HepG2 (cell line): ENCODE measurements at regions not wholly inside any gene's neighbourhood (a gene's known extent, or its start where the extent isn't known, plus 50 kb on each side); places are given as distances from the start of the nearest gene placed in this dataset.

Experiments used
- ATAC-seq: fragments of 200-7000 bp; cut with Tn5 transposase; 3 replicates; pipeline ENCODE4 v1.9.1; 2020; ENCODE audit warnings: mild to moderate bottlenecking, moderate library complexity
- BruUV-seq: library from RNA; stranded (reverse); fragments of 400-500 nt; replicated peaks from 2 replicates; lab custom pipeline; 2021; lab: Mats Ljungman, UMichigan
- CTCF ChIA-PET: fragments of 300-600 bp; formaldehyde crosslinking; extraction: SDS; loops from one replicate; lab custom pipeline; 2021; ENCODE audit warnings: low total read pairs, inconsistent platforms, low intra/inter-chr PET ratio; lab: Yijun Ruan, JAX
- POLR2A ChIA-PET: fragments of 350-600 bp; sonication (Branson Sonifier 250); formaldehyde crosslinking; loops from one replicate; lab custom pipeline; 2020; ENCODE audit warnings: antibody characterized with exemption, inconsistent platforms; lab: Yijun Ruan, JAX
- DNase-seq: peaks from one replicate; pipeline ENCODE4 v3.0.0-alpha.2; 2015; ENCODE audit warnings: low spot score
- FAIRE-seq: peaks from 3 replicates; lab custom pipeline; 2011; peaks lifted over from hg19 to GRCh38; lab: Jason Lieb, UNC
- H2AFZ ChIP-seq: one replicate; pipeline ENCODE4 v1.6.1; 2011; ENCODE audit warnings: low read length, inconsistent platforms
- H3K27ac ChIP-seq: fragments of 300-600 bp; 3 replicates; pipeline ENCODE4 v1.8.0; 2011; ENCODE audit warnings: mixed run types, mild to moderate bottlenecking, mixed read lengths, low read length, inconsistent platforms; ENCODE audit not compliant: insufficient read depth; ENCODE audit errors: extremely low read length
- H3K27me3 ChIP-seq, 2 experiments: fragments of 200-600 bp in 1 of 2; 2 replicates in 1 of 2; 3 replicates in 1 of 2; pipeline versions ENCODE4 v1.6.0 to v1.8.0; 2011; ENCODE audit warnings: low read length in 2 of 2, mild to moderate bottlenecking in 2 of 2, moderate library complexity in 2 of 2, inconsistent platforms in 1 of 2; ENCODE audit not compliant: insufficient read depth in 2 of 2, control insufficient read depth in 1 of 2
- H3K36me3 ChIP-seq, 2 experiments: fragments of 200-600 bp in 1 of 2; replicated peaks in 1 of 2; 2 replicates in 1 of 2; 3 replicates in 1 of 2; pipeline versions ENCODE4 v1.5.1 to v1.8.0; 2011; ENCODE audit warnings: low read length in 2 of 2, inconsistent platforms in 1 of 2; ENCODE audit not compliant: insufficient read depth in 2 of 2, control insufficient read depth in 1 of 2
- H3K4me1 ChIP-seq: 2 replicates; pipeline ENCODE4 v1.5.1; 2012; ENCODE audit warnings: low read length, inconsistent platforms; ENCODE audit not compliant: insufficient read depth
- H3K4me2 ChIP-seq: 2 replicates; pipeline ENCODE4 v1.6.0; 2011; ENCODE audit warnings: low read depth, low read length, inconsistent platforms
- H3K4me3 ChIP-seq, 3 experiments: fragments of 200-600 bp in 1 of 3; sonication (generic), shearing (Covaris generic) in 1 of 3; replicated peaks in 1 of 3; 2 replicates each; pipeline ENCODE4 v1.5.1; 2011 to 2016; ENCODE audit warnings: low read length in 3 of 3, inconsistent platforms in 2 of 3, low read depth in 2 of 3, mild to moderate bottlenecking in 2 of 3, control low read depth in 1 of 3, mixed read lengths in 1 of 3; ENCODE audit not compliant: insufficient read depth in 1 of 3
- H3K79me2 ChIP-seq: one replicate; pipeline ENCODE4 v1.6.1; 2011; ENCODE audit warnings: low read length, inconsistent platforms; ENCODE audit not compliant: insufficient read depth
- H3K9ac ChIP-seq: 2 replicates; pipeline ENCODE4 v1.6.0; 2011; ENCODE audit warnings: mild to moderate bottlenecking, low read depth, low read length, inconsistent platforms; ENCODE audit not compliant: insufficient read depth
- H3K9me3 ChIP-seq: 2 replicates; pipeline ENCODE4 v1.5.1; 2012; ENCODE audit warnings: mild to moderate bottlenecking, low read length
- H4K20me1 ChIP-seq: 2 replicates; pipeline ENCODE4 v1.6.0; 2011; ENCODE audit warnings: inconsistent platforms, mild to moderate bottlenecking, low read length, moderate library complexity; ENCODE audit not compliant: insufficient read depth
- ATM ChIP-seq: fragments of 450-650 bp; IDR thresholded peaks from 2 replicates; pipeline ENCODE4 v1.7.1; 2017; ENCODE audit warnings: mild to moderate bottlenecking, borderline replicate concordance
- FOXA3 ChIP-seq: IDR thresholded peaks from 2 replicates; pipeline ENCODE4 v1.6.1; 2016; ENCODE audit warnings: missing genetic modification reagents, missing compliant biosample characterization
- ISX ChIP-seq: sonication (generic); formaldehyde crosslinking; conservative IDR thresholded peaks from 2 replicates; pipeline ENCODE4 v1.5.0; 2020; ENCODE audit warnings: missing genetic modification reagents
- MBD4 ChIP-seq: IDR thresholded peaks from 2 replicates; pipeline ENCODE4 v1.6.1; 2012; ENCODE audit warnings: low read length, inconsistent platforms, borderline replicate concordance
- MTA3 ChIP-seq: sonication (generic); formaldehyde crosslinking; IDR thresholded peaks from 2 replicates; pipeline ENCODE4 v1.4.0; 2020; ENCODE audit warnings: missing genetic modification reagents
- MYNN ChIP-seq: sonication (generic); formaldehyde crosslinking; IDR thresholded peaks from 2 replicates; pipeline ENCODE4 v1.4.0; 2020; ENCODE audit warnings: mild to moderate bottlenecking, low read depth, missing genetic modification reagents
- NFIC ChIP-seq: IDR thresholded peaks from 2 replicates; pipeline ENCODE4 v1.6.1; 2012; ENCODE audit warnings: mild to moderate bottlenecking, low read length, inconsistent platforms
- RNF2 ChIP-seq: fragments of 450-650 bp; conservative IDR thresholded peaks from 2 replicates; pipeline ENCODE4 v1.6.1; 2016; ENCODE audit warnings: low read depth
- SKI ChIP-seq: fragments of 450-650 bp; IDR thresholded peaks from one replicate; pipeline ENCODE4 v1.6.1; 2018; ENCODE audit warnings: mild to moderate bottlenecking; ENCODE audit not compliant: partially characterized antibody
- SOX5 ChIP-seq: IDR thresholded peaks from 2 replicates; pipeline ENCODE4 v1.6.1; 2016; ENCODE audit warnings: borderline replicate concordance
- ZFP36 ChIP-seq: fragments of 150-350 bp; IDR thresholded peaks from 2 replicates; pipeline ENCODE4 v1.6.1; 2018; ENCODE audit warnings: borderline replicate concordance, low read length, low read depth; ENCODE audit not compliant: partially characterized antibody
- ZNF224 ChIP-seq: sonication (generic); formaldehyde crosslinking; IDR thresholded peaks from 2 replicates; pipeline ENCODE4 v1.5.0; 2020; ENCODE audit warnings: mild to moderate bottlenecking, missing genetic modification reagents
- ZNF550 ChIP-seq: sonication (generic); formaldehyde crosslinking; IDR thresholded peaks from 2 replicates; pipeline ENCODE4 v1.4.0; 2020; ENCODE audit warnings: mild to moderate bottlenecking, missing genetic modification reagents, borderline replicate concordance
- ZNF768 ChIP-seq: sonication (generic); formaldehyde crosslinking; IDR thresholded peaks from 2 replicates; pipeline ENCODE4 v1.4.0; 2020; ENCODE audit warnings: missing genetic modification reagents
- ZNF878 ChIP-seq: sonication (generic); formaldehyde crosslinking; IDR thresholded peaks from 2 replicates; pipeline ENCODE4 v1.8.1; 2023; ENCODE audit warnings: mild to moderate bottlenecking, missing genetic modification reagents, moderate library complexity
- ZSCAN12 ChIP-seq: sonication (generic); formaldehyde crosslinking; IDR thresholded peaks from 2 replicates; pipeline ENCODE4 v1.9.0; 2021; ENCODE audit warnings: mild to moderate bottlenecking, missing genetic modification reagents
- WGBS: methylation state at CpG from one replicate; pipeline ENCODE4 v1.1.6; 2017; ENCODE audit warnings: low lambda C conversion rate; 5-methylcytosine and 5-hydroxymethylcytosine counted together
- in situ Hi-C: cut with HindIII; loops from 2 replicates; pipeline ENCODE4 v1.10.0; 2017; ENCODE audit warnings: low pct_unique_long_range_greater_than_20kb; ENCODE audit not compliant: extremely low pct_ligation_motif_present
- intact Hi-C: fragments of 100-400 bp; cut with micrococcal nuclease; formaldehyde crosslinking; loops from one replicate; pipeline ENCODE4 v1.10.0; 2022; ENCODE audit not compliant: unreplicated experiment
- TF ChIP-seq, protein P1 (sequence below): sonication (generic); formaldehyde crosslinking; IDR thresholded peaks from 2 replicates; pipeline ENCODE4 v1.5.0; 2020; ENCODE audit warnings: mild to moderate bottlenecking, low read depth, missing genetic modification reagents, borderline replicate concordance
- TF ChIP-seq, protein P2 (sequence below): sonication (generic); formaldehyde crosslinking; IDR thresholded peaks from 2 replicates; pipeline ENCODE4 v1.9.0; 2021; ENCODE audit warnings: missing genetic modification reagents, mild to moderate bottlenecking, borderline replicate concordance
- TF ChIP-seq, protein P3 (sequence below): sonication (generic); formaldehyde crosslinking; IDR thresholded peaks from 2 replicates; pipeline ENCODE4 v1.5.0; 2020; ENCODE audit warnings: mild to moderate bottlenecking, missing genetic modification reagents, borderline replicate concordance

DNA sequence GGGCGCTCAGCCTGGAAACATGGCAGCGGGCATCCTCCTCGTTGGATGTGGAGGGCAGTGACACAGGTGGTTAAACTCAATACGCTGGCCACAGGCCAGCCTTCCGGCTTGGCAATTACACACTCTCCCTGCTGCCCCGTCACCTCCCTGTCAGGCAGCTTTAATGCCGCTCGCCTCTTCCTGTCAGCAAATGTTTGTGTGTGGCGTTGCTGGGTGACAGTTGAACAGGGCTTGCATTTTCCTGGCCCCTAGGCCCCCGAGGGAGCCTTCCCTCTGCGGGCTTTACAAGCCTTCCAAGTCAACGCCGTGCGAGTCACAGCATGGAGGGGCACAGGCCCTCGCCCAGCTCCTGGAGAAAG, 620.0 kb downstream of the BCOR start:
- no CpG with 5 or more reads among the region's 15 CpGs for WGBS
- Histone ChIP-seq H3K79me2 (no peaks in the 10 kb centered on the region), H4K20me1 (no peaks in the 10 kb centered on the region), H2AFZ (no peak overlapping the region), H3K9ac (no peak overlapping the region), H3K4me3 (no peak overlapping the region), H3K9me3 (no peaks in the 10 kb centered on the region), H3K36me3 (no peaks in the 10 kb centered on the region), H3K27me3 (no peaks in the 10 kb centered on the region), H3K4me1 (no peaks in the 10 kb centered on the region), H3K4me2 (no peak overlapping the region), H3K27ac (no peak overlapping the region)
- intact Hi-C loops, result no loop called here
- no peak for FAIRE-seq
- CTCF ChIA-PET, result no interaction called here
- POLR2A ChIA-PET, result no interaction called here
- ATAC-seq, result no peak
- no peak for TF ChIP-seq ISX (CRISPR knock-in tag)
- no peak for TF ChIP-seq SKI
- TF ChIP-seq RNF2, result no peak
- no peak for TF ChIP-seq ZFP36
- TF ChIP-seq, protein P1, sequence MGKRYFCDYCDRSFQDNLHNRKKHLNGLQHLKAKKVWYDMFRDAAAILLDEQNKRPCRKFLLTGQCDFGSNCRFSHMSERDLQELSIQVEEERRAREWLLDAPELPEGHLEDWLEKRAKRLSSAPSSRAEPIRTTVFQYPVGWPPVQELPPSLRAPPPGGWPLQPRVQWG, result no peak
- no peak for TF ChIP-seq ZNF768 (CRISPR knock-in tag)
- TF ChIP-seq MBD4, result no peak
- no peak for TF ChIP-seq FOXA3 (CRISPR knock-in tag)
- no peak for TF ChIP-seq MYNN (CRISPR knock-in tag)
- no peak for TF ChIP-seq ZNF224 (CRISPR knock-in tag)
- no TSS peak for BruUV-seq
- DNase-seq, result no peak
- in situ Hi-C loops, result no loop called here

DNA sequence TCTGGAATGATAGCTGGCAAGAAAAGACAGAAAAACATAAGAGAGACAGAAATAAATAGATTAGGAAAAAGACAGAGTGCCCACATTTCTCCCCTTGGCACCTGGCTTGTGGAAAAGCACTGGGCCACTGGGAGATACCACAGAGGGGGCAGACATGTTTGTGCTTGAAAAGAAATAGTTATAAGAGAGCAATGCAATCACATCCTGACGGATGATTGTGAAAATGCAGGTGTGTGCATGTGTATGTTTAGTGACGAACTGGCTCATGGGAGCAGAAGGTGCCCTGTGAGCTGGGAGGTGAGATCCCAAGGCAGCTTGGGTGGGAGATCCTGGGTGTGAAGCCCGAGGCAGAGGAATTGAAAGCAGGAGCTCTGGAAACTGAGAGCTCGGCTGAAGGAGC, 617.9 kb downstream of the BCOR start:
- 5% methylated on average over 2 of the region's 4 CpGs for WGBS
- Histone ChIP-seq H3K27me3 (no peaks in the 10 kb centered on the region), H3K27ac (no peak overlapping the region), H3K9ac (no peak overlapping the region), H3K4me3 (no peak overlapping the region), H4K20me1 (no peaks in the 10 kb centered on the region), H3K4me1 (no peaks in the 10 kb centered on the region), H3K9me3 (no peaks in the 10 kb centered on the region), H3K36me3 (no peaks in the 10 kb centered on the region), H3K4me2 (no peak overlapping the region), H2AFZ (no peak overlapping the region), H3K79me2 (no peaks in the 10 kb centered on the region)
- CTCF ChIA-PET, result no interaction called here
- in situ Hi-C loops, result no loop called here
- FAIRE-seq (no peak), ATAC-seq (no peak), DNase-seq (no peak)
- no TSS peak for BruUV-seq
- intact Hi-C loops, result no loop called here
- POLR2A ChIA-PET, result no interaction called here
- TF ChIP-seq, protein P2, sequence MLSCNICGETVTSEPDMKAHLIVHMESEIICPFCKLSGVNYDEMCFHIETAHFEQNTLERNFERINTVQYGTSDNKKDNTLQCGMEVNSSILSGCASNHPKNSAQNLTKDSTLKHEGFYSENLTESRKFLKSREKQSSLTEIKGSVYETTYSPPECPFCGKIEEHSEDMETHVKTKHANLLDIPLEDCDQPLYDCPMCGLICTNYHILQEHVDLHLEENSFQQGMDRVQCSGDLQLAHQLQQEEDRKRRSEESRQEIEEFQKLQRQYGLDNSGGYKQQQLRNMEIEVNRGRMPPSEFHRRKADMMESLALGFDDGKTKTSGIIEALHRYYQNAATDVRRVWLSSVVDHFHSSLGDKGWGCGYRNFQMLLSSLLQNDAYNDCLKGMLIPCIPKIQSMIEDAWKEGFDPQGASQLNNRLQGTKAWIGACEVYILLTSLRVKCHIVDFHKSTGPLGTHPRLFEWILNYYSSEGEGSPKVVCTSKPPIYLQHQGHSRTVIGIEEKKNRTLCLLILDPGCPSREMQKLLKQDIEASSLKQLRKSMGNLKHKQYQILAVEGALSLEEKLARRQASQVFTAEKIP (CRISPR knock-in tag), result no peak
- no peak for TF ChIP-seq ZNF550 (CRISPR knock-in tag)
- TF ChIP-seq ZSCAN12 (CRISPR knock-in tag), result no peak
- no peak for TF ChIP-seq ATM
- no peak for TF ChIP-seq ZNF878 (CRISPR knock-in tag)
- no peak for TF ChIP-seq NFIC
- no peak for TF ChIP-seq SOX5 (CRISPR knock-in tag)
- TF ChIP-seq, protein P3, sequence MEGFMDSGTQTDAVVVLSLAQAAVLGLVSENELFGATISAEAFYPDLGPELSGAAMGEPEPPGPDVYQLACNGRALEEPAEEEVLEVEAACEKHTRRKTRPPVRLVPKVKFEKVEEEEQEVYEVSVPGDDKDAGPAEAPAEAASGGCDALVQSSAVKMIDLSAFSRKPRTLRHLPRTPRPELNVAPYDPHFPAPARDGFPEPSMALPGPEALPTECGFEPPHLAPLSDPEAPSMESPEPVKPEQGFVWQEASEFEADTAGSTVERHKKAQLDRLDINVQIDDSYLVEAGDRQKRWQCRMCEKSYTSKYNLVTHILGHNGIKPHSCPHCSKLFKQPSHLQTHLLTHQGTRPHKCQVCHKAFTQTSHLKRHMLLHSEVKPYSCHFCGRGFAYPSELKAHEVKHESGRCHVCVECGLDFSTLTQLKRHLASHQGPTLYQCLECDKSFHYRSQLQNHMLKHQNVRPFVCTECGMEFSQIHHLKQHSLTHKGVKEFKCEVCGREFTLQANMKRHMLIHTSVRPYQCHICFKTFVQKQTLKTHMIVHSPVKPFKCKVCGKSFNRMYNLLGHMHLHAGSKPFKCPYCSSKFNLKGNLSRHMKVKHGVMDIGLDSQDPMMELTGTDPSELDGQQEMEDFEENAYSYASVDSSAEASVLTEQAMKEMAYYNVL (CRISPR knock-in tag), result no peak
- TF ChIP-seq MTA3 (CRISPR knock-in tag), result no peak
